ENCODE measurements at regions not wholly inside any gene's neighbourhood (a gene's known extent, or its start where the extent isn't known, plus 50 kb on each side); places are given as distances from the start of the nearest gene placed in this dataset.

DNA sequence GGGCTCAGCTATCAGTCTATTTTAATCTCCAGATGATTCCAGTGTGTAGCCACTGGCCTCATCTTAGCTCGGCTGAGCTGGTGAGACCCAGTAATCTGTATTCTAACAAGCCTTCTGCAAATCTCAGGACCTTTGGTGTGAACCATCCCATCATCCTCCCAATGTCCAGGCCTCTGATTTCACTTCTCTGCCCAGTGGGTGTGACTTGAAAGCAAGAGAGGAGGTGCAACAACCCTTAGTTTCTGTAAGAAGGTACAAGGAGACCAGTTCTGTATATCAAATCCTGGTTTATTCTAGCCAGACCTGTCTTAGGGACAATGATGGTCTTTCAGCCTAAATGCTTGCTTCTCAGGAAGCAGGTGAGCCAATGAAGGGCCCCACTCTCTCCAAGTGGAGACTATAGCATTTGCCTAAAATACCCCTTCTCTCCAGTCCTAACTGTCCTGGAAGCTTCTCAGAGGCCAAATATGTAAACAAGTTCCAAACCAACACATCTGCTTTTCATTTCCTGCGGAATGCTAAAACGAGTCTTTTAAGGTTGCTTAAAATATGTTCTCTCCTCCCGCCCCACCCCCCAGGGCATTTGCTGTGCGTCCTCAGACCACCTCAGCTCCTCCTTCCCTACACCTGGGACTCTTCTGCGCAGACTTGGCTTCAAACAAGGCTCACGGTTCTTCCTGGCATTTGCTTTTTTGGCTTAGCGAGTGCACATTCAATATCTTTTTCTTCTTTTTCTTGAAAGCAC, 78.4 kb upstream of the FUT8 start:
- TF ChIP-seq, protein P1, sequence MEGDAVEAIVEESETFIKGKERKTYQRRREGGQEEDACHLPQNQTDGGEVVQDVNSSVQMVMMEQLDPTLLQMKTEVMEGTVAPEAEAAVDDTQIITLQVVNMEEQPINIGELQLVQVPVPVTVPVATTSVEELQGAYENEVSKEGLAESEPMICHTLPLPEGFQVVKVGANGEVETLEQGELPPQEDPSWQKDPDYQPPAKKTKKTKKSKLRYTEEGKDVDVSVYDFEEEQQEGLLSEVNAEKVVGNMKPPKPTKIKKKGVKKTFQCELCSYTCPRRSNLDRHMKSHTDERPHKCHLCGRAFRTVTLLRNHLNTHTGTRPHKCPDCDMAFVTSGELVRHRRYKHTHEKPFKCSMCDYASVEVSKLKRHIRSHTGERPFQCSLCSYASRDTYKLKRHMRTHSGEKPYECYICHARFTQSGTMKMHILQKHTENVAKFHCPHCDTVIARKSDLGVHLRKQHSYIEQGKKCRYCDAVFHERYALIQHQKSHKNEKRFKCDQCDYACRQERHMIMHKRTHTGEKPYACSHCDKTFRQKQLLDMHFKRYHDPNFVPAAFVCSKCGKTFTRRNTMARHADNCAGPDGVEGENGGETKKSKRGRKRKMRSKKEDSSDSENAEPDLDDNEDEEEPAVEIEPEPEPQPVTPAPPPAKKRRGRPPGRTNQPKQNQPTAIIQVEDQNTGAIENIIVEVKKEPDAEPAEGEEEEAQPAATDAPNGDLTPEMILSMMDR (IDR thresholded peaks at IDR 0.05; ENCODE audit: insufficient read depth, low read length, poor library complexity, severe bottlenecking) = no peak
- no peak for TF ChIP-seq EZH2phosphoT487 (conservative IDR thresholded peaks at IDR 0.05; ENCODE audit: low read length)

All from SU-DHL-6 (cell line).